Islet precursor cell (in vitro differentiated cells): ENCODE measurements at regions not wholly inside any gene's neighbourhood (a gene's known extent, or its start where the extent isn't known, plus 50 kb on each side); places are given as distances from the start of the nearest gene placed in this dataset.

Experiments
- DNase-seq: peaks from one replicate; pipeline ENCODE4 v3.0.0-alpha.2; 2018

DNA sequence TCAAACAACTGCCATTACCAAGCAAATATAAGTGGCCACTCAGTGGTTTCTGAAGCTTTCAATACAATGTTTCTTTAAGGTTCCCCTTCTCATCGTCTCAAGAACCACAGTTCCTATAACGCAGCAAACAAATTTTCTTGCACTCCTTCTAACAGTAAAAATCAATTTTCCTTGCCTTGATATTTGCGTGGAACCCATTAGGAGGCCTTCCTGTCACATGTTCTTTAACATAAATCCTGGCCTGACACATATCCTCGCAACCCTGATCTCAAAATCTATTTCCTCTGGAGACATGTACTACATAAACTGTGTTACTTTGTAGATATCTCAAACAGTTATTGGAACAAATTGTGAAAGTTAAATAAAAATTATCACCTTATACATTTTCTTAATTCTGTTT is 65.9 kb upstream of the MANEA start:
- DNase-seq, result no peak

DNA sequence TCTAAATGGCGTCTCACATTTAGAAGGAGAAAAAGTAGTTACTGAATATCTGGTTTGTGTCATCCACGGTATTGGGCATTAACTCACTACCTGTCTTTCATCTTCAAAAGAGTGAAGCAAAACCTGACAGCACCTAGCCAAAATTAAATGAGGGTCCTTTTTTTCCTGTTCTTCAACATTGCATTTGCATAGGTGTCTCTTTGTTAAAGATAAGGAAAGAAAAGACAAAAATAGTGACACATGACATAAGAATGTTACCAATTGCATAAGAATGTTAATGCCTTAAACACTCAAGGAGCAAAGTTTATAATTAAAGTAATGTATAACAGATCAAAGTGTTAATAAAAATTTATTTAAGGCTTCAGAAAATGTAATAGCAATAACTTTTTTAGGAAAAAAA is 61.4 kb upstream of the MANEA start:
- no peak for DNase-seq

DNA sequence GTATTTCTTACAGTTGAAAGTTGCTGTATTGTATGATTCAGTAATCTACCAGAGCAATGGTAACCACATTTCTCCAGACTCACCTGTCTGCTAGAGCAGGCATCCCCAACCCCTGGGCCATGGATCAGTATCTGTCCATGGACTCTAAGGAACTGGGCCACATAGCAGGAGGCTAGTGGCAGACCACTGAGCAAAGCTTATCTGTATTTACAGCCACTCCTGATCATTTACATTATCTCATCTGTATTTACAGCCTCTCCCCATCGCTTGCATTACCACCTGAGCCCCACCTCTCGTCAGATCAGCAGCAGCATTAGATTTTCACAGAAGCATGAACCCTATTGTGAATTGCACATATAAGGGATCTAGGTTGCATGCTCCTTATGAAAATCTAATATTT is 60.3 kb upstream of the MANEA start:
- peak; percentile 75 for DNase-seq

DNA sequence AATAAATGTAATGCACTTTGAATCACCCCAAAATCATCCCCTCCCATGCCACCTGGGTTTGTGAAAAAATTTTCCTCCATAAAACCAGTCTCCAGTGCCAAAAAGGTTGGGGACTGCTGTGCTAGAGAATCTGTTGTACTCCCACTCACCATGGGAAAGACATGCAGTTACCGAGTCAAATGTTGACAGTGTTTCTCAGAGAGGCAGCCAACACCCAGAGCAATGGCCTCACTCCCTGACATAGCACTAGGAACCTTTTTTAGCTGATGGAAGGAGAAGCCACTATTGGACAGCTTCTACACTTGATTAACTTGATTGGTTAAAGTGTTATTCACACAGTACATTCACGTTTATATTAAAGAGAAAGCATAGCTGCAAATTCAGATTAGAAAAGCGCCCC is 59.8 kb upstream of the MANEA start:
- DNase-seq, result no peak

DNA sequence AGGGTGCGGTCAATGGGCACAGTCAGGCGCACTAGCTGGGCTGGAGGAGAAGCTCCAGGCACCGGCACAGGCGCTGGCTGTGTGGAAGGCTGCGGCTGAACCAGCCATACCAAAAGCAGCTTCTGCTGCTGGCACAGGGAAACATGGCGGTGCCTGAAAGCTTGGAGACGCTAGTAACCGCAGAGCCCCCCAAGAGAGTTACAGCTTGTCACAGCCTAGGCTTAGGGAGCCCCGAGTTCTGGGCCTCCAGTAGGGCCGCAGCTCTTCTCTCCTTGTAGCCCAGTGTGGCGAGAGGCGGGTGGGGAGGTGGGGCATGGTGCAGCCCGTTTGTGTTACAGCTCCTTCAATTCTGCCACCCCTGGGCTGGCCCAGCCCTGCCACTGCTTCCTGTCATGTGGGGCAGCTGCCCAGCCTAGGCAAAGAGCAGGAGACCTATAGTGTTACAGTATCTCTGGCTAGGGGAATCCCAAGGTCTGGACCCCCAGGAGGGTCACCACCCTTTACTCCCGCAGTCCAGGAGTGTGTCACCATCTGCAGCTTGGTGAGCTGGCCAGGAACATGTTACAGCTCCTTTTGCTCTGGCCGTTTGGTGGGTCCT is 58.6 kb upstream of the MANEA start:
- DNase-seq, result no peak

GRCh38 chr6:95519228-95520037 is 57.9 kb upstream of the MANEA start:
- no peak for DNase-seq

DNA sequence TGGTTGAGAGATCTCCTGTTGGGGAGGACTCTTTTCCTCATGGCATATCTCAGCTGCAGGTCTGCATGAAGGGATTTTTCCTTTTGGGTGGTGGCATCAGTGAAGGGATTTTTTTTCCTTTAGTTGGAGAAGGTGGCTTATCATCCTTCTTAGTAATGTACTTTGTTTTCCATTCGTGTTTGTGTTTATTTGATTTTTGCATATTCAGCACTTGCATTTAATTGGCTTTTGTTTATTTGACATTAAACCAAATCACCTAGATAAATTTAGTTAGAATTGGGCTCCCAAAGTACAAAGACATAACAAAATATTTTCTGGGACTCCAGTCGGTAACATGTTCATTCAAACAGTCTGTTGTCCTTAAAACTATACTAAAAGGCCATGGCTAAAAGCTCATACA is 56.2 kb upstream of the MANEA start:
- DNase-seq, result no peak
